Bronchial epithelial cell (primary cell): ENCODE measurements at regions not wholly inside any gene's neighbourhood (a gene's known extent, or its start where the extent isn't known, plus 50 kb on each side); places are given as distances from the start of the nearest gene placed in this dataset.

Source experiments
- DNase-seq: peaks from one replicate; pipeline ENCODE4 v3.0.0-alpha.2; 2010; ENCODE audit warnings: low read depth
- FAIRE-seq: peaks from 2 replicates; lab custom pipeline; 2011; peaks lifted over from hg19 to GRCh38; lab: Jason Lieb, UNC
- H3K27me3 ChIP-seq: 2 replicates; pipeline ENCODE4 v1.5.1; 2011; ENCODE audit warnings: low read length; ENCODE audit not compliant: control insufficient read depth, insufficient read depth
- H3K36me3 ChIP-seq: 2 replicates; pipeline ENCODE4 v1.5.1; 2011; ENCODE audit warnings: low read length; ENCODE audit not compliant: control insufficient read depth, insufficient read depth
- H3K4me3 ChIP-seq: 2 replicates; pipeline ENCODE4 v1.5.1; 2011; ENCODE audit warnings: mild to moderate bottlenecking, low read depth, low read length, control low read depth
- CTCF ChIP-seq: IDR thresholded peaks from 2 replicates; pipeline ENCODE4 v1.5.1; 2011; ENCODE audit warnings: mild to moderate bottlenecking, moderate library complexity, low read length, control low read depth, inconsistent platforms; ENCODE audit not compliant: insufficient read depth, severe bottlenecking

DNA sequence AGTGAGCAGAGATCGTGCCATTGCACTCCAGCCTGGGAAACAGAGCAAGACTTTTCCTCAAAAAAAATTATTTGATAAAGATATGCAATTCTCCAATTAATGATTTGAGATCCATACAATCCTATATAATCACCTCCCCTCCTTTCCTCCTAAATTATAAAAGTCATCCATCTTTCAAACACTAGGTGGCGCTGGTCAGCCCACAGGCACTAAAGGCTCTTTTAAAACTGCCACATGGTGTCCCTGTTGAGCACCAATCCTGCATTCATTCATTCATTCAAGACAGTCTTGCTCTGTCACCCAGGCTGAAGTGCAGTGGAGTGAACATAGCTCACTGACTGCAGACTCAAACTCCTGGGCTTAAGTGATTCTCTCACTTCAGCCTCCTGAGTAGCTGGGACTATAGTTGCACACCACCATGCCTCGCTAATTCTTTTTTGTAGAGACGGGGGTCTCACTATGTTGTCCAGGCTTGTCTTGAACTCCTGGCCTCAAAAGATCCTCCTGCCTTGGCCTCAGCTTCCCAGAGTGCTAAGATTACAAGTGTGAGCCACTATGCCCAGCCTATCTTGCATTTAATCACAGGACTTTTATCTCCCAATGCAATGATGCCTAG is 58.7 kb upstream of the SLC2A12 start:
- peak; percentile 85 for TF ChIP-seq CTCF
- Histone ChIP-seq H3K4me3 (no peak overlapping the region), H3K27me3 (peaks cover 13% of the 10 kb centered on the region), H3K36me3 (no peaks in the 10 kb centered on the region)
- peak; percentile 65 for DNase-seq
- no peak for FAIRE-seq

GRCh38 chr6:134106702-134107101 is 54.3 kb upstream of the SLC2A12 start:
- Histone ChIP-seq H3K36me3 (no peaks in the 10 kb centered on the region), H3K27me3 (no peaks in the 10 kb centered on the region), H3K4me3 (no peak overlapping the region)
- DNase-seq (no peak), FAIRE-seq (no peak)
- no peak for TF ChIP-seq CTCF

- no peak for TF ChIP-seq CTCF
- FAIRE-seq (no peak), DNase-seq (no peak)
- Histone ChIP-seq H3K4me3 (no peak overlapping the region), H3K27me3 (no peaks in the 10 kb centered on the region), H3K36me3 (no peaks in the 10 kb centered on the region)
Measured at GRCh38 chr6:134105940-134106339, 53.5 kb upstream of the SLC2A12 start.

DNA sequence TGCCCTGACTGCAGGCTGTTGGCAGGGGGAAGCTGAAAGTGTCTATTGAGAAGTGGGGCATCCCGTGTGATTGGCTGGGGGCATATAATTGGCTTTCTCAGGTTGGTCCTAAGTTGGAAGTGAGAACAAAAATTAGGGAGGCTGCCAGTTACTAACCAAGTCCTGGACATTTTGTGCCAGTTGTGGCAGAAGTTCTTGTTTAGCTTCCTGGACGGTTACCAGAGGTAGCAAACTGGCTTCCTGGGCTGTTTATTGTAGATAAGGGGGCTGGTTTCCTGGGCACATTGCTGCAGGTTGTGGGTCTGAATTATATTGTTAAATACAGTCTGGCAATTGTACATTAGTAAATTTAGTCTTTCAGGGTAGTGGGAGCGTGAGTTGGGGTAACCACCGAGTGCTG is 50.6 kb upstream of the SLC2A12 start:
- DNase-seq = no peak
- no peak for TF ChIP-seq CTCF

More for the DNA sequence above, 50.6 kb upstream of the SLC2A12 start:
- Histone ChIP-seq H3K36me3 (no peaks in the 10 kb centered on the region), H3K4me3 (no peak overlapping the region), H3K27me3 (no peaks in the 10 kb centered on the region)
- FAIRE-seq = no peak
